Mucosa of gallbladder (tissue), 1 donor: ENCODE measurements at regions not wholly inside any gene's neighbourhood (a gene's known extent, or its start where the extent isn't known, plus 50 kb on each side); places are given as distances from the start of the nearest gene placed in this dataset.

Experiments used
- DNase-seq: peaks from one replicate; pipeline ENCODE4 v3.0.0-alpha.2; 2020; ENCODE audit warnings: low spot score
- donor health status: DM: no; HTN: no; CAD: no.

DNA sequence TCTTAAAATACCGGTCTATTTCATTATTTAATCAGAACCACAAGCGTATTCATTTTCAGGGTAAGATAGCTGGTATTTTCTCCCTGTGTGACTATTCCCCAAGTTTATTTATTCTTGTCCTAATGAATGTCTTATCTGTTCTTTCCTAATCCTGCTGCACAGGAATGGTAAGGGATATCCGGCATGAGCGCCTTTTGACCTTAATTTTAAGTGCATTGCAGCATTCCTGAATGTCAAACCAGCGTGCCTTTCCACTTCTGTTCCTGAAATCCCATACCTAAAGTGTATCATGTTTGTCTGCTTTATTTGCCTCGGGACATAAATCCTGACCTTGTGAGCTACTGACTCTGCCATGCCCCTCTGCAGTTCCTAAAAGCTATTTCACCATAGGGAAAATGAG is 1713.2 kb upstream of the FLRT2 start:
- DNase-seq = no peak

DNA sequence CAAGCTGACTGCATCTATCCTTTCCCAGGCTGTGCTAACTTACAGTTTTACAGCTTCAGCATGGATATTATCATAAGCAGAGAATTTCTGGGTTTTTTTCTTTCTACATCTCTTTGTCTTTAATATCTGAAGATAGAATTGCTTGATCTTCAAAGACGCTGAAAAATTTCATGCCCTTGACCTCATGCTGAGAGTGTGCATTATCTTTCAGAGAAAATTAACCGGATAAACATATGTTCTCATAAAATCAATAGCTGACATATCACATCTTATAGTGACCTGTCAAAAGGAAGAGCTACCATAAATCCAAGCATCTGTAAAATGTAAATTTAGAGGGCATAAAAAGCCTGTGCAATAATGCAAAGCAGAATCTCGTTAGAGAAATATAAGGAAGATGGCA is 1704.1 kb upstream of the FLRT2 start:
- no peak for DNase-seq

DNA sequence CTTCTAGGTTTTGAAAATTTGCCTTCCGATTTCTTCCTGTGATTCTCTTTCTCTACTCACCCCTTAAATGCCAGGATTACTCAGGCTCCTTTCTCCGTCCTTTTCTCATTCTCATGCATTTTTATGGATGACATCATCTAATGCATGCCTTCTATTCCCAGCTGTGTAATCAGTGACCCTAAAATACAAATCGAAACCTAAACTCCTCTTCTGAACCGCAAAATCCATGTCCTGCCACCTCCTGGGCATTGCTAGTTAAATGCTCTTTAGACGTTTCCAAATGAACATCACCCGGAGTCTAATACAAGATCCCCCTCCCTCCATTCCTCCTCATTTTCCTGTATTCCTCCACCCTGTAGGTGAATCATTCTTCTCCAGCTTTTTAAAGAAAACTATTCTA is 1703.1 kb upstream of the FLRT2 start:
- DNase-seq = no peak

DNA sequence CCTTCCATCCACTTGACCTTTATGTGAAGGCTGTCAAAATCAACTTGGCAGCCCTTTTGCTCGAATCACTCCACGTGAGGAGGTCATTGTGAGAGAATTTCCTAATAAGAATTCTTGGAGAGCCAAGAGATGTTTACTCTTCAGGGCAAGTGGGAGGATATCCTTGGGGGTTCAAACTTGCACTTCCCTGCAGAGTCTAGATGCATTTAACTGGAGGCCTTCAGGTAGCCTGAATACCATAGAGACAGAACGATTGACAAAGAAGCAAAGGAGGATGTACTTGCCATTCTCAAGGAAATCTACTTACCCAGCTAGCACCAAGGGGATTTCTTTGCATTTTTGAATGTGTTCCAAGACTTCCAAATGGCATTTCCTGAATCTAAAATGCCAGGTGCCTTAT is 1702.6 kb upstream of the FLRT2 start:
- no peak for DNase-seq

DNA sequence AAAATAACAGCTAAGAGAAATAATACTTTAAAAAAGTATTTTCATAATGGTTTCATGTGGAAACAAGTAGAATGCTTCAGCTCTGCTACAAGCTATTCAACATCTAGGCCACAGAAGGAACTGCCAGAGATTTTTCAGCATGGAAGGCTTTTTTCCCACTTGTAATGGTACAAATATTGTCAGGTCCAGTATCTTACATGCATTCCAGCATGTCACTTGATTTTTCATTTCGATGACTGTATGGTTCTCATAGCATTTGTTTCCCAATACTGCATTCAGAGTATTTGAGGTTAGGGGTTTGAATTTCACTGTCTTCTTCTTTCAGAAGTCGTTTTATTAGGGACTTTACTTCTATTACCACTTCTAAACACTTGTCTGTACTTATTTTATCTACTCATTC is 1701.5 kb upstream of the FLRT2 start:
- no peak for DNase-seq

DNA sequence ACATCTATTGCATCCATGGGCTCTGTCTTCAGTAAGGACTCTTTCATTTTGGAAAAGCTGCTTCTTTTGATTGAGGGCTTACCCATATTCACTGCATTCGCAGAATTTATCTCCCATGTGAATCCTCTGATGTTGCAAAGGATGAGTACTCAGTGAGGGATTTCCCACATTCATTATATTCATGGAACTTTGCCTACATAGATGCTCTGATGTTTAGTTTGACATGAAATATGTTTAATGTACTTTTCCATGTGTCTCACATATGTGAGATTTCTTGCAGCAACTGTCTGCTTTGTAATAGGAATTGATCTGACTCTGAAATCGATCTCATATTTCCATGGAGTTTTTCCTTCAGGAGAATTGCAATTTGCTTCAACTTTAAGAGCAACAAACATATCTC is 1699.6 kb upstream of the FLRT2 start:
- no peak for DNase-seq

DNA sequence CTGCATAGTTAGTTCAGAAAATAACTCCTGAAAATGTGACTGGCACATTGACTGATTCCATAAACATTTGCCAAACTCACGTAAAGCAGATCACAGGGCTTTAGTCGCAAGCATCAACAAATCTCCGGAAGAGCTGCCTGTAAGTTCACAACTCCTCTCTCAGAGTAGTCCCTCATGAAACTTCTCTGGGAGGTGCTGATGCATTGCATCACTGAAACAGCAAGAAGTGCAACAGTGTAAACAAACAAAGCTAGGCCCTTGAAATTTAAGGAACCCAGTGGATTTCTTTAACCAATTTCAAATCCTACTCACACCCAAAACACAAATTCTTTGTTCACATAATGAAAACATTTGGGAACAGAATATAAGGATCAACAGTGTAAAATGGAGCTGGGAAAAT is 1691.7 kb upstream of the FLRT2 start:
- no peak for DNase-seq

DNA sequence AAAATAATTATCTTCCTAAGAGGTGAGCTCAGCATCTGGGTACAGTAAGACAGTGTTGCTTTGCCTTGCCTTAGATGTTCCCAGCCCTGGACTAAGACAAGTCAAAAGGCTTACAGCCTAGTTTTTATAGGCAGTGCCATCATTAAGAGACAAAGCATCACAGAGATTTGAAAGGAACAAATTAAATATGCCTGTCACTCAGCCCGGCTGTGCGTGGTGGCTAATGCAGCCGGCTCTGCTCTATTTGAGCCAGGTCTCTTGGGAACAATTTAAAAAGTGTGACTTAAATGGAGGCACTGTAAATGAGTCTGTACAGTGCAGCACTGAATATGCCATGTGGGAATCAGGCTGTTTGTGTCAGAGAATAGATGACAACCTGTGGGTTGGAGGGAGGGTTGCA is 1687.4 kb upstream of the FLRT2 start:
- DNase-seq = no peak

DNA sequence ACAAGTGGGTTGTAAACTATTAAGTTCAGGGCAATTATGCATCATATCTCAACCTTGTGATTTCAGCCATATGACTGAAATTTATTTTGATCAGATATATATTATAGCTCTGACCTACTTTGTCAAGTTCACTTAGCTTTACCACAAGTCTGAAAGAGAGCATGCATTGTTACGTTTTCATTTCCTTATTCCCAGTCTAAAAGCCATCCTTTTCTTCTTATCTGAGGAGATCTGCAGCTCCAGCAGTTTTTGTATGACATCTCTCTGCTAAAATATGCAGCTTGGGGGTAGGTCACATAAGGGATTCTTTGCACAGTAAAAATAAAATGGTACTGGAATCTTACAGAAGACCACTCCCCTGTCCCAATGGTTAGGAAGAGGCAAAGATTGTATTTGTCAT is 1682.8 kb upstream of the FLRT2 start:
- DNase-seq = no peak

DNA sequence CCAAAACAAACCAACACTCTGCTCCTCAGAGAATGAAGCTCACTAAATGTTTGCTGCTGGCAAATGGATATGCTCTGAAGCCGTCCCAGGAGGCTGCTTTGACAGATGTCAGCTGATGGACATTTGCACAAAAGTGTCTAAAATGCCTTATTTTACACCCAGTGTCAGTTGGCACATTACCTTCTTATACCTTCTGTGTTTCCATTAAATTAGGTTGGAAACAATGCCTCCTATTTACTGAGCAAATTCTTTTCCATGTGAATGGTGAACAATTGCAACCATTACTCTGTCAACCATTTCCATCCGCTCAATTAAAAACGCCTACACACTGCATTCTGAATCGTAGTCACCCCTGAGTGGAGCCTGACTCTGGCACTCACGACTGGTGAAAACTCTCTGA is 1679.9 kb upstream of the FLRT2 start:
- DNase-seq = no peak

DNA sequence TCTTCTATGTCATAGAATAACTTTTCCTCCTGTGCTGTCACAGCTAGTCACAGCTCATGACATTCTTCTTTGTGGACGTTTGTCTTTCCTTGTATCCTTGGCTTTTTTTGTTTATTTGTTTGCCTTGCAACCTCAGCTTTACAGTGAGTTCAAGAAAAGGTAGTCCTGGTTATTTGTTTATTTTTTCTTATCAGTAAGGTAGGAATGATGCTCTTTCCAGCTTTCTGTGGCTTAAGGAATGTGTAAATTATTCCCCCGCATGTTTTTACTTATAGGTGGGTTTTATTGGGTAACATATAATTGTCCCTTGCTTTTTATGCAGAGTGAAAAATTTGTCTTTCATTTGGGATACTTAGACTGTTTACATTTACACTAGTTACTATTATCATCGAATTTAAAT is 1673.6 kb upstream of the FLRT2 start:
- DNase-seq = no peak

DNA sequence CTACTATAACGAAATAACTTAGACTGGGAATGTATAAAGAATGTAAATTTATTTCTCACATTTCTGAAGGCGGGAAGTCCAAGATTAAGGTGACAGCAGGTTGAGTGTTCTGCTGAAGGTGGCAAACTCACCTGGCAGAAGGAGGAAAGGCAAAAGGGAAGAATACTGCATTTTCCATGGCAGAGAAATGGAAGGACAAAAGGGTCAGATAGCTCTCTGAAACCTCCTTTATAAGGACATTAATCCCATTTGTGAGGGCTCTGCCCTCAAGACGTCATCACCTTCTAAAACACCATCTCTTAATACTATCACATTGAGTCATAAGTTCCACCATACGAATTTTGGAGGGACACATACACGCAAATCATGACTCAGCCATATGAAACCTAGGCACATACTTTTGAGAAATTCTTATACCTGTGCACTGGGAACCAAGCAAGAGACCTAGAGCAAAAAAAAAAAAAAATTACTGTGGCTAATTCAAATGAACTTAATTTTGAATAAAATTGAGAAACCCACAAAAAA is 1669.3 kb upstream of the FLRT2 start:
- DNase-seq = no peak

DNA sequence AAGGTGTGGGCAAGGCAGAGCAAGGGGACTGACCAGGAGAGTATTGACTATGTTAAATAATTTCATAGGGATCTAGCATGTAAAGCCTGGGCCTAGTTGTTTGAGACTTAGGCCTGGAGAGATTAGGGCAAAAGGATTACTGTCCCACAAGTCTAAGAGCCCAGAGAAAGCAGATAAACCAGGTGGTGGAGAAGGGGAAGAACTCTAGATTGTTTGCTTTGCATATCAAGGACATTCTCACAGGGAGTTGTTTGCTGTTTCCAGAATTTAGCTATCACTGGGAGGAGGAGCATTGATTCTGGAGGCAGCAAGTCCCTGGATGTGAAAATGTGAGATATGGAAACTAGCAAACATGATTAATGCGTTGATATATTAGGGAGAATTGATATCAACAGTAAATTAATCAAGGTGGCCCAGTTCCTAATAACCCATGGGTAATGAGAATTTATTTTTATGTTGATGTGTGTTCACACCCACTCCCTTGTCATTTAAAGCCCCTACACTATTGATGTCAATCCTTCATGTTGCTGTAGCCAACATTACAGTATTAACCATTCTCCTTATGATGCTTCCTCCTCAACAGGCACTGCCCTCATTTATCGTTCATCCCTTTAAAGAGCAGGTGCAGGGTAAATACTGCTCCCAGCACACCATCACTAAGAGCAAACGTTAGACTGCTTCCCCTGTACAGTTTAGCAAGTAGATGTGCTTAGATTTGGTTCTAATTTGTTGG is 1666.7 kb upstream of the FLRT2 start:
- no peak for DNase-seq

DNA sequence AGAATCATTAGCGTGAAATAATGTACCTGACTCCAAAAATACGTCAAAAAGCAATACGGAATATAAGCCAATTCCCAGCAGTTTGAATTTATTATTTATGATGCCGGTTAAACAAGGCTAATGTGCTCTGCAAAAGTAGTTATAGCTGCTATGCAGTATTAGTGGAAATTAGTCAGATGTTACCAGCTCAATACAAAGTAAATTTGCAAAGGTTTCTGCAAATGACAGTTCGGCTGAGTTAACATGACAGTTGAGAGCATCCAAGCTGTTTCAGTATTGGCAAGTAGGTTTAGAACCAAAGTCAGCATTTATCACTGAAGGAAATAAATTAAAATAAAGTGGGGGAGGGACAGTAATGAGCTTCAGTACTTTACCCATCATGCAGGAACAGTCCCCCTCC is 1665.8 kb upstream of the FLRT2 start:
- no peak for DNase-seq

DNA sequence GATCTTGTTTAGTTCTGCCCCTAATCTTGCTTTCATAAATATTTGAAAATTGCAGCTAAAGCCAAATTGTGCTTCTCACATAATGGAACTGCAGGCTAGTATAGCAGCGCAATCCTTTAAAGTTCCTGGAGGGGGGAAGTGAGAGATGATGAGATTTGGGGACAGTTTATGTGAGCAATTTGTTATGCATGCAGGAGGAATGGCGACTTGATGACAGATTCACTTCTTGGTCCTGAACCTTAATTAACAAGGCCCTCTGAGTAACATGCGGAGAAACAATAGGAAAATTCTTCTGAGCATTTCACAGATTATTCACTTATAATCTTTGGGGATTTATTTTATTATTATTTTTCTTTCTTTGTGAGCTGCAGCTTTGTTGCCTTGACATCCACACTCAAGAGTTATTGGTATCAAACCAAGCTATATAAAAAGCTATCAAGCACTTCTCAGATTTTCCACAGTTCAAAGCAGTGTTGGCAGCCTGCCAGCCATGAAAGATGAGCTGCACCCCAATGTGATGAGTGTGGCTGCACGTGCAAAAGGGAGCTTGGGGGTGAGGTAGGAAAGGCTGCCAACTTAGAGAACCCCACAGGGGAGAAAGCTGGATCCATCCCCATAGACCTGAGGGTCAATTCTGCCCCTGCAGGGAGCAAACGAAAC is 1662.2 kb upstream of the FLRT2 start:
- DNase-seq = no peak

DNA sequence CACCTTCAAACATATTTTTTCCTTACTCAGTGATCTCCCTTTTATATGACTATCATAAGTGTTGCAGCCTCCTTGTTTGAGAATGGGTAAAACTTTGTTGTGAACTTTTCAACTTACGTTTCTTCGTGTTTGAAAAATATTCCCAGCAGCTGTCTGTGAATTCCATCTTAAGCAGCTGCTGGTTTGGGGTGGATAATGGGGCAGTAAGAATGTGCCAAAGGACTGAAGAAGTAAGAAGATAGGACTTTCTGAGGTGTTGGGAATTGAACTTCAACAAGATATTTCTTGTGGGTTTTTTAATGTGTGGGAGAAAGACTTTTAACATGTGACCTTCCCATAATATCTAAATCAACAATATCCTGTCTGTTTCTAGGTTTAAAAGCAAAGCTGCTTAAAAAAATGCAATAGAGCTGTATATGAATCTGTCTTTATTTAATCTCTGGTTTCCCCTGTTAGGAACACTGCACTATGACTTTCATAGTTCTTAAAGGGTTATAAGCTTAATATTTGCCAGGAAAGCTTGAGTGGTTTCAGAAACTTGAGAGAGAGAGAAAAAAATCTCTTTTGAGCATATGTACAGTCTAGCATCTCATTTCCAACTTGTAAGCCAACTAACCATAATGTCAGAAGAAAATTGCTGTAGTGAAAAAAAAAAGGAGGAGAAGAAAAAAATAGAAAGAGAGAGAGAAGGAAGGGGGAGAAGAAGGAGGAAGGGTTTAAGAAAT is 1659.2 kb upstream of the FLRT2 start:
- no peak for DNase-seq

DNA sequence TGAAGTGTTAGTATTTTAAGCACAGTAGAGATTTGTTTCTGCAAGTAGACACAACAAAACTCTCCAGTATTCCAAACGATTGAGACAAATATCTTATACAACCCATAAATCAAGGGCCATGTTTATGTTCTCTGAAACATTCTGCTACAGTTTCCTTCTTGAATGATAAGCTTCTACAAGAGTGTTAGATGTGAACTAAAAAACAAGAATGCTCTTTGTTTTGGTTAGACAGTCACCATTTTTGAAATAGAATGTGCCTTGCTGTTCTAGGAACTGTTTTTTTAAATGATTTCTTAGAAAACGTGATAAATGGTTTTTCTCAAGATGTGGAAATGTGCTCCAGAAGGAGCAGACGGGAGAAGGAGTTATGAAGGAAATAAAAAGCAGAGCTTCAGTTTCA is 1656.3 kb upstream of the FLRT2 start:
- no peak for DNase-seq

DNA sequence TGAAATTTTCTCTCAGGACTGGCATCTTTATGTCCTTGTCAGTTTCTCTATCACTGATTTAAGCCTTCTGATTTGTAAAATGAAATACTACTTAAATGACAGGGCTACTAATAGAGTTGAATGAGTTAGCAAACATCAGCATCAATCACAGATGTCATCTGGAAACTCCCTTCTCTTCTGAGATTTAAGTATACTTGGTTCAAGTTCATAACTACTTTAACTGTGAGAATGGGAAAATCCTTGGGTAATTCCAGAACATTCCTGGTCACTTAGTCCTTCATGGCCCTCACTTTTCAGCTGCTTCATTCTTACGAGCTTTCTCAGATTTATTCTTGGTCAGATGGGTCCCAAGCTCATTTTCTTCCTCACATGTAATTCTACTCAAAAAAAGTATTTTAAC is 1655.3 kb upstream of the FLRT2 start:
- no peak for DNase-seq

DNA sequence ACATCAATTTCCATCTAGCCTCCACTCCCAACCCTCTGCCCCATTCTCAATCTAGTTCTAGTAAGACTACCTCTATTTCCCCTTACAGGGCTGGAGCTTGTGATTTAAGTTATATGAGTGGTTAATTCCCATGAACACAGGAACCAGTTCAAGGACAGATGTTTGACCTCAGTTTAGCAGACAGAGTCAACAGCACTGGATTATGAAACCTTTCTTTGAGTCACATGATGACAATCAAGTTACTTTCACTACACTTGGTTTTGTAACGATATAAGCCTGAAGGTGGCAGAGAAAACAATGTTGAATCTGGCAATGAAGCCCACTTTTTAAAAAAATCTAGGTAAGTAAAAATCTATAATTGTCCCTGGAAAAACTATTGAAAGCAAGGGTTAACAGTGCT is 1646.2 kb upstream of the FLRT2 start:
- DNase-seq = no peak

DNA sequence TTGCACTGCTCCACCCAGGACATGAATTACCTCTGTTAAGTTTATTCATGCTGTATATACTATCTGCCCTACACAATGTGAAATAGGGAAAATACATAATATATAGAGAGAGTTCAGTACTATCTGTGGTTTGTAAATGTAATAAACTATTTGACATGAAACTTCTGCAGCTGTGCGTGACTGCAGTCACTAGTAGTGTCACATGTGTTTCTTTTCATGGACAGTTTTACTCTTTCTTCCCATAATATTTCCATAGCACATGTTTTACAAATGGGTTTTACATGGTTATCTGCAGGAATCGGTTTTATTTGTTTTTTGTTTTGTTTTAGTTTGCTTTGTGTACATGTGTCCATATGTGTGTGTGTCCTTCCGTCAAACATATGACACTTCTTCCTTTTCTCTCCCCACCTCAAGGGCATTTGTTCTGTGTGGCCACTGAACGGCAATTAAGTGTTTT is 1644.1 kb upstream of the FLRT2 start:
- DNase-seq = no peak

DNA sequence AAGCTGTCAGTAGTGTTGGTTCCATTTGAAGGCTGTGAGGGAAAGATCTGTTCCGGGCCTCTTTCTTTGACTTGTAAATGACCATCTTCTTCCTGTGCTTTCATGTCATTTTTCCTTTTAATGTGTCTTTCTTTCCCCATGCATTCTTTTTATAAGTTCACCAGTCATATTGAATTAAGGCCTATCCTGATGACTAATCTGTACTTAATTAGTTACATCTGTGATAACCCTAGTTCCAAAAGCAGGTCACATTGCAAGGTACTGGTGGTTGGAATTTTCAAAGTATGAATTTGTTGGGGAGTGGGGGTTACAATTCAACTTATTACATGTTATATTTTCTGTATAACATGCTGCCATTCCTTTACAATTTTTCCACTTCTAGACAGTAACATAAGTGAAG is 1642.1 kb upstream of the FLRT2 start:
- no peak for DNase-seq

DNA sequence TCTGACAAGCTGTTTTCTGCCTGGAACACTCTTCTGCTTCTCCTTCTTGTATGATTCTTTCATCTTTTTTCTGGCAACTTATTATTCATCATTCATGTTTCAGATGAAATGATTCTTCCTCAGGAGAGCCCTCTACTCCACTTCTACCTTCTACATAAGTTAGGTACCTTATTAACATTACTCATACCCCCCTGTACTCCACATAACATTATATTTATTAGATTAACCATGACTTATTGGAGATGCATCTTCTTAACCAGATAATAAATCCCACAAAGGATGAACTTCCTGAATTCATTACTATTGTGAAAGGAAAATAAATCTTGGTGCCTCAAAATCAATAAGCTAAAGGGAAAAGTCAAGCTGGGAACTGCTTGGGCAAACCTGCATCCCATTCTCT is 1636.5 kb upstream of the FLRT2 start:
- DNase-seq = no peak

DNA sequence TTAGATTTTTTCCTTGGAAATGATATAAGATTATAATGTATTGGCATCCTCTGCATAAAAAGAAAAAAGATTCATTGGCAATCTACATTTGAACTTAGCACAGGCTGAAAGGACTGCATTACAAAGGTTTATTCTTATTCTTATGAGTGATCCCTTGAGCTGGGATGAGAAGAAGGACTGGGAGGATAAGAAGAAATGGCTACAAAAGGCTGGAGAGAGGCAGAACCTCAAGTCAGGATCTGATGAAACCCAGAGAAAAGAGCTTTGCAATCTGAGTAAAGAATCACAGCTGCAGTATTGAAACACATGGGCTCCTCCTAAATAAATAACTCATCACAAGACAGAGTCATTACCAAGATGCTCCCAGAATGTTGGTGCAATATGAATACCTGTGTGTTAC is 1635.4 kb upstream of the FLRT2 start:
- DNase-seq = no peak
